GF-D8 (cell line): ENCODE measurements at regions not wholly inside any gene's neighbourhood (a gene's known extent, or its start where the extent isn't known, plus 50 kb on each side); places are given as distances from the start of the nearest gene placed in this dataset.
"Not testable (repeated sequence)": the region's sequence is repeated elsewhere in the genome, so short reads cannot be mapped to it uniquely, and the experiment has no call there.

ENCODE experiments used
- DNase-seq: peaks from one replicate; lab custom pipeline; 2025; lab: John Stamatoyannopoulos, UW

DNA sequence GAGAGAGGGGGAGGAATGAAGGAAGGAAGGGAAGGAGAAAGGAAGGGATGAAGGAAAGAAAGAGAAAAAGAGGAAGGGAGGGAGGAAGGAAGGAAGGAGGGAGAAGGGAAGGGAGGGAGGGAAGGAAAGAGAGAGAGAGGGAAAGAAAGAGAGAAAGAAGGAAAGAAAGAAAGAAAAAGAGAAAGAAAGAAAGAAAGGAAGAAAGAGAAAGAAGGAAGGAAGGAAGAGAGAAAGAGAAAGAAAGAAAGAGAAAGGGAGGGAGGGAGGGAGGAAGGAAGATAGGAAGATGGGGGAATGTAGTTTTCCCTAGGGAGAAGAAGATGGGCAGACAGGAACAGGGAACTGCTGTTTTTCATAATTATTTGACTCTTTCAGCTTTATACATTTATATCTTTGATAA lies 115.1 kb upstream of the CXADR start:
- no peak for DNase-seq

DNA sequence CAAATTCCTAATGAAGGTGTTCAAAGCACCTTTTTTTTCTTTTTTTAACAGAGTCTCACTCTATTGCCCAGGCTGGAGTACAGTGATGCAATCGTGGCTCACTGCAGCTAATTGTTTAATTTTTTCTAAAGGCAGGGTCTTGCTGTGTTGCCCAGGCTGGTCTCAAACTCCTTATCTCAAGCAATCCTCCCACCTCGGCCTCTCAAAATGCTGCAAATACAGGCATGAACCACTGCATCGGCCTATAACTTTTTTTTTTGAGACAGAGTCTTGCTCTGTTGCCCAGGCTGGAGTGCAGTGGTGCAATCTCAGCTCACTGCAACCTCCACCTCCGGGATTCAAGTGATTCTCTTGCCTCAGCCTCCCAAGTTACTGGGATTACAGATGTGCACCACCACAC lies 113.9 kb upstream of the CXADR start:
- not testable (repeated sequence) for DNase-seq

DNA sequence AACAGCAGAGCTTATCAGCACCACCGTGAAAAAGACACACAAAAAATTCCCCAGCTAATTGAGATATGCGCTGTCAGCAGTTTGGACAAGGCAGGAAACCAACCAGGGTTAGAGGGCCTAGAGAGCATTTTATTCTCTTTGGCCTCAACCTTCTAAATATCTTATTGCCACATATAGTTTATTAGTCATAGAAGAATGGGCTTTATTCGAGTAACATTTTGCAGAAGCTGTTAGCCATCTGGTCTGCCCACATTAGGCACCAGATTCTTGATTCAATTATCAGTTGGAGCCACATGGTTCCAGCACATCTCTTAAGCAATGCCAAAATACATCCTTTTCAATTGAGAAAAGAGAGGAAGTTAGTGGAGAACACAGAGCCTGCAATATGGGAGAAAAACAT lies 109.9 kb upstream of the CXADR start:
- DNase-seq: no peak

DNA sequence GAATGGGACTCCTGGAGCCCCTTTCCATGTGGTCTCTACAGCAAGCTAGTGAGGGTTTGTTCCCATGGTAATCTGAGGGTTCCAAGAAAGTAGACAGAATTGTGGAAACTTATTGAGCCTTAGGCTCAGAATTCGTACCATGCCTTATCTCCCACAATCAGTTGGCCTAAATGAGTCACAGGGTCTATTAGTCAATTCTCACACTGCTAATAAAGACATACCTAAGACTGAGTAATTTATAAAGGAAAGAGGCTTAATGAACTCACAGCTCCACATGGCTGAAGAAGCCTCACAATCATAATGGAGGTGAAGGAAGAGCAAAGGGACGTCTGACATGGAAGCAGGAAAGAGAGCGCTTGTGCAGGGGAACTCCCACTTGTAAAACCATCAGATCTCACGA lies 106.6 kb upstream of the CXADR start:
- no peak for DNase-seq

DNA sequence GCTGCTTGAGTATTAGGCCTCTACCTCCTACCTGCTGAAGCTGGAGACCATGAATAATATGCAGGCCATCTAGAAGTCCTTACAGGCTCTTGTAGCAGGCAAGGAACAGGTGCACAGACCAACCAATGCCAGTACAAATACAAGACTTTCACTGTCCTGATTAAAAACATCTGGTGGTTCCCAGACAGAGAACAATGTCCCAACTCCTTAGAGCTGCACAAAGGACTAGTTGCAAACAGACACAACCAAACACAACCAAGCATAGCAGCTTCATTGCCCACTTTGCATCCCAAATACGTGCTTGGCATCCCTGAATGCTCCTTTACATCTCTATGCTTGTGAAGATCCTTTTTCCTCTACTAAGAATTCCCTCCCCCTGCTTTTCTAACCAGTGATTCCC lies 98.1 kb upstream of the CXADR start:
- no peak for DNase-seq

DNA sequence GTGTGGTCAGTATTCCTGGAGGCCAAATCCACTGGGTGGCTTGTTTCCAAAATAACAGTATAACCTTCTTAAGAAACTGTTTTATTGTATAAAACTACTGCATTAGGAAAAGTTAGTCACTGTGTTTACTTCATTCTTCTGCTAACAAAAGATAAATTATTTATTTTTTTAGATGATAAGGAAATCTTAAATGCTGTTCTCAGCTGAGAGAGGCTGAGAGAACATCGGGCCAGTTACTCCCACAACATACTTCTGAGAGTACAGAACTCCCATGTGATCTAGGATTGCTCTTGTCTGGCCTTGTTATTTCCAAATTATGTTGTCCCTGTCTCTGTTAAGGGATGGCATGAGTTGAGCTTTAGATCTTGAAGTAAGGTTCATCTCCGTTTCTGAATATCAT lies 96.7 kb upstream of the CXADR start:
- DNase-seq: no peak

DNA sequence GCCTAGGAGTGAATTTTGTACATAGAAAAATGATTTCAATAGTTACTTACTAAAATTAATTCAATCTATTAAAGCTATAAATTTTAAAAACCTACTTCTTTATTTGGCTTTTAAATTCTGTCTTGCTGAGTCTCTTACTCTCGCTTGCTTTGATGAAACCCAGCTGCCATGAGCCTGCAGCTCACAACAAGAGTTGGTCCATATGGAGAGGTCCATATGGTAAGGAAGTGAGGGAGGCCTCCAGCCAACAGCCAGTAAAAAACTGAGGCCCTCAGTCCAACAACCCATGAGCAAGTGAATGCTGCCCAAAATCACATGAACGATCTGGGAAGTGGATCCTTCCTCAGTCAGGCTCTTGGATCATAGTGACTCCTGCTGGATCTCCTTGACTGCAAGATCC lies 89.9 kb upstream of the CXADR start:
- DNase-seq: no peak

DNA sequence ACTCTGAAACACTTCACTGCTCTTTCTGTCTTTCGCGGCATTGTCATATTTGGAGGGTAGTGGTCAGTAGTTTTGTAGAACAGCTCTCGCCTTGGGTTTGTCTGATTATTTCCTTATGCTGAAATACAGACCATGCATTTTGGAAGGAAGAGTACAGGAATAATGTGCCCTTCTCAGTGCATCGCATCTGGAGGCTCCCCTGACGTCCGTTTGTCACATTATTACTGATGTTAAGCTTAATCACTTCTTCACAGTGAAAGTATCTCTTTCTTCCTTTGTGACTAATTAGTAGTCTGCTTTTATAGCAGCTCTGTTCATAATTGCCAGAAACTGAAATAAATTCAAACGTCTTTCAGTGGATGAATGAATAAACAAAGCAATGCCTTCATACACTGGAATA lies 85.7 kb upstream of the CXADR start:
- DNase-seq: no peak

DNA sequence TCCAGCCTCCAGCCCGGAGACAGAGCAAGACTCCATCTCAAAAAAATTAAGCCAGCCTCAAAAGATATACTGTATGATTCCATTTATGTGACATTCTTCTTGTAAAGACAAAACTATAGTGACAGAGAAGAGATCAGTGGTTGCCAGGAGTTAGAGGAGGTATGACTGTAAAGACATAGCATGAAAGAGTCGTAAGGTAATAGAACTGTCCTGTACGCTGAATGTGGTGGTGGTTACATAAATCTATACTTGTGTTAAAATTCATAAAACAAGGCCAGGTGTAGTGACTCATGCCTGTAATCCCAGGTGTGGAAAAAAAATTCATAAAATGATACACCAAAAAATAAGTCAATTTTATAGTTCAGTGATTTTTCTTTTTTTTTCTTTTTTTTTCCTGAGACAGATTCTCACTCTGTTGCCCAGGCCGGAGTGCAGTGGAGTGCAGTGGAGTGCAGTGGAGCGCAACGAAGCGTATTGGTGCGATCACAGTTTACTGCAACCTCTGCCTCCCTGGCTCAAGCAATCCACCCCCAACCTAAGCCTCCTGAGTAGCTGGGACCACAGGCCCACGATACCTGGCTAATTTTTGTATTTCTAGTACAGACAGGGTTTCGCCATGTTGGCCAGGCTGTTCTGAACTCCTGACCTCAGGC lies 84.9 kb upstream of the CXADR start:
- no peak for DNase-seq

DNA sequence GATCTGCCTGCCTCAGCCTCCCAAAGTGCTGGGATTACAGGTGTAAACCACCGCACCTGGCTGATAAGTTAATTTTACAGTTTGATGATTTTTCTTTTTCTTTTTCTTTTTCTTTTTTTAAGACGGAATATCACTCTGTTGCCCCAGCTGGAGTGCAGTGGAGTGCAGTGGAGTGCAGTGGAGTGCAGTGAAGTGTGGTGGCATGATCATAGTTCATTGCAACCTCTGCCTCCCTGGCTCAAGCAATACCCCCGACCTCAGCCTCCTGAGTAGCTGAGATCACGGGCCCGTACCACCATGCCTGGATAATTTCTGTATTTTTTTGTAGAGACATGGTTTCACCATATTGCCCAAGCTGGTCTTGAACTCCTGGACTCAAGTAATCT lies 84.4 kb upstream of the CXADR start:
- DNase-seq: no peak

DNA sequence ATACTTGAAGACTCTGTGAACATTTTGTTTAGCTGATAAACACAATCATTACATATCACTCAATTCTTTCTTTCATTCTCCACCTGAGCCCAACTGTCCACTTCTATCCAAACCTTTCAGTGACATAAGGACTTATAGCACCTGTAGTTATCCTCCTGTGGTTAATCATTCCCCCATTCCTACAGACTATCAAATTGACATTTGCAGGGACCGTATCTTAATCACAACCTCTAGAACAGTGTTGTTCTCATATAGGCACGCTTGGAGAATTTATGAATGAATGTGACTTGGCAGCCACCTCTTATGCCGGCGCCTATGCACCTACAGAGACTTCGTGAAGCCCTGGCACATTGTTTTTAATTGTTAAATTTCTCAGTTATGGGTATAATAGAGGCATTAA lies 83.9 kb upstream of the CXADR start:
- no peak for DNase-seq

DNA sequence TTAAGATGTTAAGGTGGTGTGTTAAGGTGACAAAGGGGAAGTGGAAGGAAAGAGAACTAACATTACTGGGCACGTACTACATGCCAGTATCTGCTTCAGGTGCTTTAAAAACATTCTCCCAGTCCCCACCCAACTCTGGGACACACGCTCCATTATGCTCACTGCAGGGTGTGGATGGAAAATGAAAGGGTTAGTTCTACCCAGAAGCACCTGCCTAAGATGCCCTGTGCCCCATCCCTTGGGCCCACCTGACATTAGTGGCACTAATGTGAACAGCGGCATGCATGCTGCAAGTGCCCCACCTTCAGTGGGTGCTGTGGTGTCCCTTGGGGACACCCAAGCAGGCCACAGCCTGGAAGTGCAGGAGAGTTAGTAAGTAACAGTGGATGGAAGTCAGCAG lies 82.9 kb upstream of the CXADR start:
- DNase-seq: no peak

DNA sequence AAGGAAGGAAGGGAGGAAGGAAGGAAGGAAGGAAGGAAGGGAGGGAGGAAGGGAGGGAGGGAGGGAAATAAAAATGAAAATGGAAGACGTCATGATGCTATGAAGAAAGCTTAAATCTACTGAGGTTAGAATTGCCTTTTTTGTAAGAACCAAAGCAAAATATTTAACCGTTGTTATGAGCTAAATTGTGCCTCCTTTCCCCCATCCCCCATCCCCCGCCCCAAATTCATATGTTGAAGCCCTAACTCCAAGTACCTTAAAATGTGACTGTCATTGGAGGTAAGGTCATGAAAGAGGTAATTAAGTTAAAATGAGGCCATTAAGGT lies 80.1 kb upstream of the CXADR start:
- DNase-seq: no peak

DNA sequence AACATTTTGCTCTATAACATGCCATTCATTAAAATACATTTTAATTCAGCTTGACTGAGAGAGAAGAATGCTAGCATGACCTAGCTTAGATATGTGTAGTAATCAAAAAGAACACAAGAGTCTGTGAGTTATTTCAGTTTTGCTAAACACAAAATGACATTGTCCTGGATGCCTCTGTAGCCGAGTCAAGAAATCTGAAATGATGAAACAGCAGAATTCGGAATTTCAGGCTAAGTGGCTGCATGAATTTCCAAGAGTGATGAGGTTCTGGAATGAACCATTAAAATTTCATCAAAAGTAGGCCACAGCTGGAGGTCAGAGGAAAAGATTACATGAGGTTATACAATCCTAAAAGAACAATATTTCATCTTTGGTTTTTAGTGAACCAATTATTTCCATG lies 79.1 kb upstream of the CXADR start:
- DNase-seq: no peak

DNA sequence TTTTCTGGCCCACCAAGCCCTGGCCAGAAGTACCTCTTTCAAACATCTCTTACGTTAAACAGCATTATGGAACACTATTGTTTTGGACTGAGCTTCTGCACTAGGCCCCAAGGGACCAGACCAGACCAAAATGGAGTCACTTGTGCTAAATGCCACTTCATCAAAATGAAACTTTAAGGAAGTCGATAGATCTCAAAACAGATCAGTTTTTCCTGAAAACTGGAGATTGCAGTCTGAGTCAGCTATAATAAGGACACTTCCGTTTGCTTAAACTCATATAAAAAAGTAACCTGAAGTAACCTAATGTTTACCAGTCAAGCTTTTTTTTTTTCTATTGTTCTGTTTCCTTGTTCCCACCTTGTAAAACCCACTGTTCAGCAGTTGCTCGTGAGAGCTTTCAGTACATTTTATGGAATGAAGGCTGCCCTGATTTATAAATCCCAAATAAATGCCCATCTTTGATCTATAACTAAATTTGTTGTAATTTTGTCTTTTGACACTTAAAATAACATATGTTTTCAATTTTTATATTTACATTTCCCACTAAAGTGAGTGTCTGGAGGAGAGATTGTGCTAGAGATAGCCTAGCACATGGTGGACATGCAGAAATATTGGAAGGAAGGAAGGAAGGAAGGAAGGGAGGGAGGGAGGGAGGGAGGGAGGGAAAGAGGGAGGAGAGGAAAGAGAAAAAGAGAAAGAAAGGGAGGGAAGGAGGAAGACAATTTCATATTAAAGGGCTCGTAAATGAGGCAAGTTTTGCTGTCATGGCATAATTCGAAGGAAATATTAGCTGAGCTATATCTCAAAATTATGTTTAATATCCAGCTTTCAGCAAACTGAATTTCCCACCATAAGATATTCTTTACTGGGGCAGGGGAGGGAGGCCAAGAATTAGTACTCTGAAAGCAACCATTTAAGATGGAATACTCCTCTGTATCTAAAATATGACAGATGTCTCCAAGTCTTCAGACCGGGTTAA lies 77.0 kb upstream of the CXADR start:
- no peak for DNase-seq

DNA sequence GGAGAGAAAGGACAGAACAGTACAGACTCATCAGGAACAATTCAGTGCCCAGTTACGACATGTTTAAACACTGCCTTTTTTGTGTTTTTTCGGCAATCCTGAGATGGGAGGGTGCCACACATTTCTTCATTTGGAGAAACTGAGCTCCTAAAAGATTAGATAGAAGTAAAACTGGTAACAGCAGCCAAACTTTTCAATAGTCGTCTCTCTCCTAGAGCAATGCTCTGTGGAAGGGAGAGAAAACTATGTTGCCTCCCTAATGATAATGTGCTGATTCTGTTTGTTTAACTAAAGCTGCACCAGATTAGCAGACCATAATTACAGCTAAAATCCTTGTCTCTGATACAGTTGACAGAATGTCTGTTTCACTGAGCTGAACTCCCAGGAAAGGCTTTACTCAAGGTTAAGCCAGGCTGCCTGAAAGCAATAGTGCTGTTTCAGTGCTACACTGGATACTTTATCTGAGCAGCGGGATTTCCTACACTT lies 76.2 kb upstream of the CXADR start:
- no peak for DNase-seq

DNA sequence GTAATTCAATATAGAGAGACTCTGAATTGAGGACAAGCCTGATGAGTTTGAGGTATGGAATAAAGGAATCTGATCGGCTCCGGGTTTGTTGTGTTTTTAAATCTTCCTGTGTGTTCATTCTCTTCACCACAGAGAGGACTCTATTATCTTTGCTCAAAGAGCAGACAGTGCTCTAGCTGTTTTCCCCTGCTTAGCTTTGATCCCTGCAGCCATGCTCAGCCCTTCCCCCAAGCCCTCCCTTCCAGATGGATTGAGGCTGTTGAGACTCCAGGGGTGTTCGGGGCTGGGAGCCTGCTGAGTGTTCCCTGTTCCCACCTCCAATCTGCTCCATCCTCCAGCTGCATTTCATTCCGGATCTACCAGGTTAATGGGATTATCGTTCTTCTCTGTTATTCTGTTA lies 74.2 kb upstream of the CXADR start:
- DNase-seq: no peak

DNA sequence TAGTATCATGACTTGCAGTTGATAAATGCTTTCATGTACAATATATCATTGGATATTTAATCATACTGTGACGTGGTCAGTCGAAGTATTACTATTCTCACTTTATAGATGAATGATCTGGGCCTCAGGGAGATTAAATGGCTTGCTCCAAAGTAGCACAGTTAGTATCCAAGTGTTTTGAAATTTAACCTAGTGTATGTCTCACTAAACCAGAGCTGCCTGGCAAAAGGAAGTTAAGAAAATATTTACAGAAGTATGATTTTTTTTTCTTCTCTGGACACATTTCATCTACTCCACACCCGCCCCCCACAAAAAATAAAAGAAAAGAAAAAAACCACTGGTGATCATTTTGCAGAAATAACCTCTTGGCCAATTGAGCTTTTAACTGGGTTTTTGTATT lies 71.9 kb upstream of the CXADR start:
- DNase-seq: no peak

DNA sequence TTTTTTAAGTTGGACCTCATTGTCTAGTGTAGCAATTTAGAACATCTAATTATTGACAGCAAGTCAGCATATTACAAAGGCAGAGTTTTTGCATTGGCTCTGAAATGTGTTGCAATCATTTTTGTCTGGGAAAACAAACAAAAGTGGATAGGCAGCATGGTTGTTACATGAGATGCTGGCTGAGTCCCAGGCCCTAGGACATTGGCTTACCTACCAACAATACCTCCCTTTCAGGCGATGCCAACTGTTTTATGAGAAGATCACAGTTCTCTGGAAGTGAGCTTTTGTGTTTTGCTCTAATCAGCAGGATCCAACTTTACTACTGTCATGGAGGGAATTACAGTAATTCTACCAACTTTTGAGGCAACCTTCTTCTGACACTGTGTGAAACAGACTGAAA lies 71.5 kb upstream of the CXADR start:
- no peak for DNase-seq

DNA sequence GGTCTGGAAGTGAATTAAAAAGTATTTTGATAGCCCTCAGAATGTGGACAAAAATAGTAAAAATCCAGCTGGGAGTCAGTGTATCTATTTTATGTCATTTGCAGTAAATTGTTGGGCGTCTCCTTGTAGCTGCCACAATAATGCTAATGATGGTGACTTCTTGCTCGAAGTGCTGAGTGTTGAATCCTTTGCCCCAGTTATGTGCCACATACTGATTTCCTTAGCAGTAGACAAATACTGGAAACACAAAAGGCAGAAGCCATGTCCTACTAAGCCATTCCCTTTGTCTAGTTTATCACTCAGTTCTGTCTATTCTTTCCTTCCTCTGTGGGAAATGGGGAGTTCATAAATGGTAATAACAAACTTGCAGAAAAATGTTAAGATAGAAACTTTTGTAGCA lies 70.7 kb upstream of the CXADR start:
- DNase-seq: no peak

DNA sequence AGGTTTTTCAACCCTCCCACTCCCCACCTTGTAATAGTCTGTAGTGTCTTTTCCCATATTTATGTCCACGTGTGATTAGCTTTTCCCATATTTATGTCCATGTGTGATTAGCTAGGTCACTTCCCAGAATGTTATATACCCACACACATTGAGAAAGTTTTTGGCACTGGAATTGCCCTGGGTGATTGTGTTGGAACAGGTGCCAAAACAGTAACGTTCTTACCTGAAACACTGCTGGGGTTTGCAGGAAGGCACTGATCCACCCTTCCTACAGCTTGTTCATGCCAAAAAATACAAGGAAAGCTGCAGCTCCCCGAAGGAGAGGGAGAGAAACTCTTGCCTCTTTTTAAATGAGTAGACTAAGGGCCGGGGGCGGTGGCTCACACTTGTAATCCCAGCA lies 68.0 kb upstream of the CXADR start:
- DNase-seq: no peak

DNA sequence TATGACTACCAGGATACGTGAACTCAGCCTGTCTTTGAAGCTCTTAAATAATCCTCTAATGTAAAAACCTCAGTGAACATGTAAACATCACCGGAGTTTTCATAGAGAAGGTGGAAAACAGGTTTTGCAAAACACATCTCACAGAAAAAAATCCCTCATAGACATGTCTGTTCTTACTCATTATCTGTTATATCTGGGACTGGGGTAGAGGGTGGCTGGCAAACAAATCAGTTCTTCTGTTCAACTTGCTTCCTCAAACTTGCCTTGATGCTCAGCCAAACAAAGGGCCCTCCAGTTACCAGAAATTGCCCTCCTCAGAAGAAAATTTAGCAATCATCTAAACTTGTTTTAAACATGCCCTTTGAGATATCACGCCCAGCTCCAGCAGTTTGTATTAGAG lies 66.1 kb upstream of the CXADR start:
- DNase-seq: no peak

DNA sequence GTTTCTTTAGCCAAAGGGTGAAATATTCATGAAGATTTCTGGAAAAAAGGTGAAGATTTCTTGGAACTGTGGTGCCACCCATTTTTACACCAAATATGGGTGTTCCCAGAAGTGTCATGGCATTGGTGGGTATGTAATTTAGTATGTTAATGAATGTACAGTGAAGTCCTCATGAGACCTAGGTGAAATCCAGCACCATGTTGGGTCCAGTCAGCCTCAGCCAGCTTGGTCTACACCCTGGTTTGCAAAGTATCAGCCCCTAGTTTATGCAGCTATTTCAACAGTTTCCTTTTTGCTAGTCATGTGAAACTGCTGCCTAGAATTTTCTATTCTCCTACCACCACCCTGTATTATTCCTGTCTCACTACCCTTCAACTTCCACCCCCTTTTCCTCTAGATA lies 63.1 kb upstream of the CXADR start:
- DNase-seq: no peak
